IPS DF 6.9 (cell line): ENCODE measurements at regions not wholly inside any gene's neighbourhood (a gene's known extent, or its start where the extent isn't known, plus 50 kb on each side); places are given as distances from the start of the nearest gene placed in this dataset.

Experiments
- DNase-seq: peaks from one replicate; pipeline ENCODE4 v3.0.0-alpha.2; 2013; ENCODE audit warnings: low read depth, low spot score
- H3K27ac ChIP-seq: one replicate; pipeline ENCODE4 v1.5.1; 2013; ENCODE audit warnings: low read length, control low read depth
- H3K27me3 ChIP-seq: 2 replicates; pipeline ENCODE4 v1.6.1; 2013; ENCODE audit warnings: mild to moderate bottlenecking, low read length; ENCODE audit not compliant: control insufficient read depth, insufficient read depth
- H3K36me3 ChIP-seq: 2 replicates; pipeline ENCODE4 v1.6.1; 2013; ENCODE audit warnings: low read length; ENCODE audit not compliant: control insufficient read depth, insufficient read depth
- H3K4me1 ChIP-seq: 2 replicates; pipeline ENCODE4 v1.6.1; 2013; ENCODE audit warnings: low read length; ENCODE audit not compliant: control insufficient read depth, insufficient read depth
- H3K4me3 ChIP-seq: 2 replicates; pipeline ENCODE4 v1.5.1; 2013; ENCODE audit warnings: mild to moderate bottlenecking, low read length
- H3K9me3 ChIP-seq: 2 replicates; pipeline ENCODE4 v1.6.1; 2013; ENCODE audit warnings: low read length, inconsistent platforms; ENCODE audit not compliant: control insufficient read depth, insufficient read depth
- WGBS: extraction: QIAGEN DNeasy Blood & Tissue Kit; methylation state at CpG from one replicate; pipeline ENCODE4 v1.1.7; 2013; ENCODE audit warnings: mixed read lengths, missing lambda C conversion rate; ENCODE audit not compliant: insufficient read length, insufficient coverage; 5-methylcytosine and 5-hydroxymethylcytosine counted together

GRCh38 chr1:231093156-231093922, 53.3 kb upstream of the FAM89A start:
- no peaks in the 10 kb centered on the region for H3K9me3 ChIP-seq
- no peaks in the 10 kb centered on the region for H3K36me3 ChIP-seq
- no peak for DNase-seq
- no peak overlapping the region for H3K4me3 ChIP-seq
- no CpG with 5 or more reads among the region's 13 CpGs for WGBS
- no peaks in the 10 kb centered on the region for H3K27me3 ChIP-seq
- H3K4me1 ChIP-seq, result no peaks in the 10 kb centered on the region
- no peak overlapping the region for H3K27ac ChIP-seq

GRCh38 chr1:231092380-231092779, 52.3 kb upstream of the FAM89A start:
- H3K9me3 ChIP-seq, result no peaks in the 10 kb centered on the region
- H3K27me3 ChIP-seq, result no peaks in the 10 kb centered on the region
- H3K4me3 ChIP-seq, result no peak overlapping the region
- H3K4me1 ChIP-seq, result no peaks in the 10 kb centered on the region
- no peaks in the 10 kb centered on the region for H3K36me3 ChIP-seq
- H3K27ac ChIP-seq, result no peak overlapping the region
- WGBS, result no CpG with 5 or more reads among the region's 5 CpGs
- DNase-seq, result no peak

GRCh38 chr1:231091831-231092301, 51.8 kb upstream of the FAM89A start:
- no CpG with 5 or more reads among the region's 13 CpGs for WGBS
- peak; percentile 60 for DNase-seq
- H3K4me3 ChIP-seq, result no peak overlapping the region
- H3K4me1 ChIP-seq, result no peaks in the 10 kb centered on the region
- no peaks in the 10 kb centered on the region for H3K36me3 ChIP-seq
- H3K27ac ChIP-seq, result no peak overlapping the region
- H3K27me3 ChIP-seq, result no peaks in the 10 kb centered on the region
- no peaks in the 10 kb centered on the region for H3K9me3 ChIP-seq

GRCh38 chr1:231091415-231091814, 51.4 kb upstream of the FAM89A start:
- Histone ChIP-seq H3K36me3 (no peaks in the 10 kb centered on the region), H3K4me1 (no peaks in the 10 kb centered on the region)

More at GRCh38 chr1:231091415-231091814, 51.4 kb upstream of the FAM89A start:
- no CpG with 5 or more reads among the region's 6 CpGs for WGBS
- H3K27me3 ChIP-seq, result no peaks in the 10 kb centered on the region
- H3K9me3 ChIP-seq, result no peaks in the 10 kb centered on the region
- no peak for DNase-seq
- H3K4me3 ChIP-seq, result no peak overlapping the region
- H3K27ac ChIP-seq, result no peak overlapping the region
